ENCODE measurements at regions not wholly inside any gene's neighbourhood (a gene's known extent, or its start where the extent isn't known, plus 50 kb on each side); places are given as distances from the start of the nearest gene placed in this dataset.

- TF ChIP-seq, protein P1, sequence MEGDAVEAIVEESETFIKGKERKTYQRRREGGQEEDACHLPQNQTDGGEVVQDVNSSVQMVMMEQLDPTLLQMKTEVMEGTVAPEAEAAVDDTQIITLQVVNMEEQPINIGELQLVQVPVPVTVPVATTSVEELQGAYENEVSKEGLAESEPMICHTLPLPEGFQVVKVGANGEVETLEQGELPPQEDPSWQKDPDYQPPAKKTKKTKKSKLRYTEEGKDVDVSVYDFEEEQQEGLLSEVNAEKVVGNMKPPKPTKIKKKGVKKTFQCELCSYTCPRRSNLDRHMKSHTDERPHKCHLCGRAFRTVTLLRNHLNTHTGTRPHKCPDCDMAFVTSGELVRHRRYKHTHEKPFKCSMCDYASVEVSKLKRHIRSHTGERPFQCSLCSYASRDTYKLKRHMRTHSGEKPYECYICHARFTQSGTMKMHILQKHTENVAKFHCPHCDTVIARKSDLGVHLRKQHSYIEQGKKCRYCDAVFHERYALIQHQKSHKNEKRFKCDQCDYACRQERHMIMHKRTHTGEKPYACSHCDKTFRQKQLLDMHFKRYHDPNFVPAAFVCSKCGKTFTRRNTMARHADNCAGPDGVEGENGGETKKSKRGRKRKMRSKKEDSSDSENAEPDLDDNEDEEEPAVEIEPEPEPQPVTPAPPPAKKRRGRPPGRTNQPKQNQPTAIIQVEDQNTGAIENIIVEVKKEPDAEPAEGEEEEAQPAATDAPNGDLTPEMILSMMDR (IDR thresholded peaks at IDR 0.05), result no peak
- TF ChIP-seq POLR2A (IDR thresholded peaks at IDR 0.05), result no peak
Measured at GRCh38 chr4:110826656-110827055, 203.8 kb upstream of the PITX2 start.
